WTC11 (cell line): ENCODE measurements at regions not wholly inside any gene's neighbourhood (a gene's known extent, or its start where the extent isn't known, plus 50 kb on each side); places are given as distances from the start of the nearest gene placed in this dataset.

ENCODE experiments used
- ATAC-seq: fragments of 200-7000 bp; cut with Tn5 transposase; 2 replicates; pipeline ENCODE4 v1.10.0; 2021; ENCODE audit warnings: mild to moderate bottlenecking, moderate library complexity
- CTCF ChIA-PET: fragments of 300-600 bp; sonication (Branson Sonifier 250); formaldehyde crosslinking; loops from one replicate; lab custom pipeline; 2021; ENCODE audit warnings: antibody characterized with exemption; lab: Charles Lee
- POLR2A ChIA-PET: fragments of 350-600 bp; sonication (Branson Sonifier 250); formaldehyde crosslinking; loops from one replicate; lab custom pipeline; 2021; ENCODE audit warnings: antibody characterized with exemption; lab: Charles Lee
- DNase-seq: peaks from one replicate; pipeline ENCODE4 v3.0.0; 2021; ENCODE audit warnings: low spot score
- H3K27ac Mint-ChIP-seq: 2 replicates; pipeline ENCODE4 v1.8.0; 2021; ENCODE audit warnings: mixed read lengths
- H3K27me3 Mint-ChIP-seq: 2 replicates; pipeline ENCODE4 v1.8.0; 2021; ENCODE audit warnings: low read depth, mild to moderate bottlenecking, moderate library complexity, mixed read lengths
- H3K36me3 Mint-ChIP-seq: 2 replicates; pipeline ENCODE4 v1.8.0; 2021; ENCODE audit warnings: mixed read lengths
- H3K4me1 Mint-ChIP-seq: 2 replicates; pipeline ENCODE4 v1.8.0; 2022; ENCODE audit warnings: mixed read lengths
- H3K4me3 Mint-ChIP-seq: 2 replicates; pipeline ENCODE4 v1.8.0; 2021; ENCODE audit warnings: mild to moderate bottlenecking, moderate library complexity, mixed read lengths
- H3K9me3 Mint-ChIP-seq: 2 replicates; pipeline ENCODE4 v1.8.0; 2021; ENCODE audit warnings: mixed read lengths
- AR ChIP-seq: fragments of 250-450 bp; sonication (Bioruptor Pico); IDR thresholded peaks from 2 replicates; pipeline ENCODE4 v1.9.0; 2021; ENCODE audit warnings: mild to moderate bottlenecking
- CTCF ChIP-seq: fragments of 200-600 bp; IDR thresholded peaks from 2 replicates; pipeline ENCODE4 v1.8.0; 2022; ENCODE audit warnings: antibody characterized with exemption
- ETV6 ChIP-seq: sonication (generic); formaldehyde crosslinking; IDR thresholded peaks from 2 replicates; pipeline ENCODE4 v1.8.1; 2022; ENCODE audit warnings: mild to moderate bottlenecking, missing genetic modification reagents
- FOXP1 ChIP-seq: sonication (generic); formaldehyde crosslinking; IDR thresholded peaks from 2 replicates; pipeline ENCODE4 v1.8.0; 2022; ENCODE audit warnings: missing genetic modification reagents, mild to moderate bottlenecking, moderate library complexity, borderline replicate concordance
- GRHL2 ChIP-seq: fragments of 250-450 bp; sonication (Bioruptor Pico); IDR thresholded peaks from 2 replicates; pipeline ENCODE4 v1.8.0; 2022; ENCODE audit warnings: mild to moderate bottlenecking, moderate library complexity; ENCODE audit not compliant: insufficient replicate concordance, severe bottlenecking
- GTF2I ChIP-seq: fragments of 250-450 bp; sonication (Bioruptor Pico); conservative IDR thresholded peaks from 2 replicates; pipeline ENCODE4 v1.4.0; 2021; ENCODE audit warnings: mild to moderate bottlenecking
- IRF2 ChIP-seq: sonication (generic); formaldehyde crosslinking; IDR thresholded peaks from 2 replicates; pipeline ENCODE4 v1.8.0; 2022; ENCODE audit warnings: low read depth, missing genetic modification reagents, borderline replicate concordance
- KAT7 ChIP-seq: sonication (generic); formaldehyde crosslinking; IDR thresholded peaks from 2 replicates; pipeline ENCODE4 v1.8.1; 2023; ENCODE audit warnings: missing genetic modification reagents, mild to moderate bottlenecking, borderline replicate concordance
- NR2C2 ChIP-seq: sonication (generic); formaldehyde crosslinking; IDR thresholded peaks from 2 replicates; pipeline ENCODE4 v1.8.0; 2022; ENCODE audit warnings: mild to moderate bottlenecking, missing genetic modification reagents
- OVOL2 ChIP-seq: fragments of 250-450 bp; sonication (Bioruptor Pico); IDR thresholded peaks from 2 replicates; pipeline ENCODE4 v1.9.0; 2021; ENCODE audit warnings: mild to moderate bottlenecking, borderline replicate concordance
- RORB ChIP-seq: fragments of 250-450 bp; sonication (Bioruptor Pico); IDR thresholded peaks from 2 replicates; pipeline ENCODE4 v1.9.0; 2021; ENCODE audit warnings: mild to moderate bottlenecking
- SOX15 ChIP-seq: fragments of 250-450 bp; sonication (Bioruptor Pico); IDR thresholded peaks from 2 replicates; pipeline ENCODE4 v1.9.0; 2021; ENCODE audit warnings: mild to moderate bottlenecking
- ZNF263 ChIP-seq: sonication (generic); formaldehyde crosslinking; IDR thresholded peaks from 2 replicates; pipeline ENCODE4 v1.8.1; 2022; ENCODE audit warnings: low read depth, mild to moderate bottlenecking, moderate library complexity, missing genetic modification reagents
- ZNF317 ChIP-seq: sonication (generic); formaldehyde crosslinking; IDR thresholded peaks from 2 replicates; pipeline ENCODE4 v1.8.1; 2023; ENCODE audit warnings: low read depth, mild to moderate bottlenecking, moderate library complexity, missing genetic modification reagents, borderline replicate concordance
- ZNF671 ChIP-seq: fragments of 250-450 bp; sonication (Bioruptor Pico); IDR thresholded peaks from 2 replicates; pipeline ENCODE4 v1.8.0; 2021; ENCODE audit warnings: mild to moderate bottlenecking
- TF ChIP-seq, protein P1 (sequence below): sonication (generic); formaldehyde crosslinking; IDR thresholded peaks from 2 replicates; pipeline ENCODE4 v1.8.1; 2022; ENCODE audit warnings: missing genetic modification reagents, borderline replicate concordance
- TF ChIP-seq, protein P2 (sequence below): fragments of 250-450 bp; sonication (Bioruptor Pico); IDR thresholded peaks from 2 replicates; pipeline ENCODE4 v1.8.0; 2021; ENCODE audit warnings: mild to moderate bottlenecking
- TF ChIP-seq, protein P3 (sequence below): sonication (generic); formaldehyde crosslinking; IDR thresholded peaks from 2 replicates; pipeline ENCODE4 v1.8.1; 2023; ENCODE audit warnings: mild to moderate bottlenecking, missing genetic modification reagents

- no peak for TF ChIP-seq KAT7 (CRISPR knock-in tag)
- no peak for TF ChIP-seq SOX15 (CRISPR knock-in tag)
- no peak for TF ChIP-seq OVOL2 (CRISPR knock-in tag)
- TF ChIP-seq, protein P1, sequence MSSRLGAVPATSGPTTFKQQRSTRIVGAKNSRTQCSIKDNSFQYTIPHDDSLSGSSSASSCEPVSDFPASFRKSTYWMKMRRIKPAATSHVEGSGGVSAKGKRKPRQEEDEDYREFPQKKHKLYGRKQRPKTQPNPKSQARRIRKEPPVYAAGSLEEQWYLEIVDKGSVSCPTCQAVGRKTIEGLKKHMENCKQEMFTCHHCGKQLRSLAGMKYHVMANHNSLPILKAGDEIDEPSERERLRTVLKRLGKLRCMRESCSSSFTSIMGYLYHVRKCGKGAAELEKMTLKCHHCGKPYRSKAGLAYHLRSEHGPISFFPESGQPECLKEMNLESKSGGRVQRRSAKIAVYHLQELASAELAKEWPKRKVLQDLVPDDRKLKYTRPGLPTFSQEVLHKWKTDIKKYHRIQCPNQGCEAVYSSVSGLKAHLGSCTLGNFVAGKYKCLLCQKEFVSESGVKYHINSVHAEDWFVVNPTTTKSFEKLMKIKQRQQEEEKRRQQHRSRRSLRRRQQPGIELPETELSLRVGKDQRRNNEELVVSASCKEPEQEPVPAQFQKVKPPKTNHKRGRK (CRISPR knock-in tag), result no peak
- TF ChIP-seq, protein P2, sequence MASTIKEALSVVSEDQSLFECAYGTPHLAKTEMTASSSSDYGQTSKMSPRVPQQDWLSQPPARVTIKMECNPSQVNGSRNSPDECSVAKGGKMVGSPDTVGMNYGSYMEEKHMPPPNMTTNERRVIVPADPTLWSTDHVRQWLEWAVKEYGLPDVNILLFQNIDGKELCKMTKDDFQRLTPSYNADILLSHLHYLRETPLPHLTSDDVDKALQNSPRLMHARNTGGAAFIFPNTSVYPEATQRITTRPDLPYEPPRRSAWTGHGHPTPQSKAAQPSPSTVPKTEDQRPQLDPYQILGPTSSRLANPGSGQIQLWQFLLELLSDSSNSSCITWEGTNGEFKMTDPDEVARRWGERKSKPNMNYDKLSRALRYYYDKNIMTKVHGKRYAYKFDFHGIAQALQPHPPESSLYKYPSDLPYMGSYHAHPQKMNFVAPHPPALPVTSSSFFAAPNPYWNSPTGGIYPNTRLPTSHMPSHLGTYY (CRISPR knock-in tag), result no peak
- TF ChIP-seq ETV6, result no peak
- TF ChIP-seq, all 79 proteins: peak for 0
Observed at GRCh38 chr5:68849103-68849502, 244.7 kb upstream of the SLC30A5 start (continued).

DNA sequence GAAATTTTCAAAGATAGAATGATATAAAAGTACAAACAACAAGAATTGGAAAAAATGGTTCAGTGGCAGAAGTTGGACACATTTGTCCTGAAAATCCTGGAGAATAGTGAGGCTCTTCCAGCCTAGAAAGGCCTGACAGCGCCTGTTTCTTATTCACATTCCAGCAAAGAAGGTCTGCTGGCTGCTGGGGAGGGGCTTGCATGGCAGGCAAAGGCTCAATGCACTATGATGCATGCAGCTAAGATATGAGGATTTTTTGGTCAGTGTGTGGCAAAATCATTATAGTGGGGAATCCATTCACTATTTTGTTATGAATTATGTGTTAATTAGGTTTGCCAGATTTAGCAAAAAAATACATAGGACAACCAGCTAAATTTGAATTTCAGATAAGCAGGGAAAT lies 243.9 kb upstream of the SLC30A5 start:
- ChIA-PET CTCF (no interaction called here), POLR2A (no interaction called here)
- H3K27me3 Mint-ChIP-seq, result no peaks in the 10 kb centered on the region; the same call in 1 of the 2 replicates
- H3K9me3 Mint-ChIP-seq, result peaks cover 10% of the 10 kb centered on the region
- DNase-seq (no peak), ATAC-seq (peak; percentile 46)
- no peak overlapping the region for H3K27ac Mint-ChIP-seq
- H3K4me1 Mint-ChIP-seq, result peaks cover 10% of the 10 kb centered on the region
- no peaks in the 10 kb centered on the region for H3K36me3 Mint-ChIP-seq
- TF ChIP-seq GRHL2 (CRISPR knock-in tag), result no peak
- TF ChIP-seq ZNF263 (CRISPR knock-in tag), result no peak
- TF ChIP-seq ETV6, result no peak
- TF ChIP-seq AR (CRISPR knock-in tag), result no peak
- no peak for TF ChIP-seq ZNF317 (CRISPR knock-in tag)
- no peak for TF ChIP-seq FOXP1
- TF ChIP-seq NR2C2, result no peak
- TF ChIP-seq IRF2 (CRISPR knock-in tag), result no peak
- TF ChIP-seq, protein P3, sequence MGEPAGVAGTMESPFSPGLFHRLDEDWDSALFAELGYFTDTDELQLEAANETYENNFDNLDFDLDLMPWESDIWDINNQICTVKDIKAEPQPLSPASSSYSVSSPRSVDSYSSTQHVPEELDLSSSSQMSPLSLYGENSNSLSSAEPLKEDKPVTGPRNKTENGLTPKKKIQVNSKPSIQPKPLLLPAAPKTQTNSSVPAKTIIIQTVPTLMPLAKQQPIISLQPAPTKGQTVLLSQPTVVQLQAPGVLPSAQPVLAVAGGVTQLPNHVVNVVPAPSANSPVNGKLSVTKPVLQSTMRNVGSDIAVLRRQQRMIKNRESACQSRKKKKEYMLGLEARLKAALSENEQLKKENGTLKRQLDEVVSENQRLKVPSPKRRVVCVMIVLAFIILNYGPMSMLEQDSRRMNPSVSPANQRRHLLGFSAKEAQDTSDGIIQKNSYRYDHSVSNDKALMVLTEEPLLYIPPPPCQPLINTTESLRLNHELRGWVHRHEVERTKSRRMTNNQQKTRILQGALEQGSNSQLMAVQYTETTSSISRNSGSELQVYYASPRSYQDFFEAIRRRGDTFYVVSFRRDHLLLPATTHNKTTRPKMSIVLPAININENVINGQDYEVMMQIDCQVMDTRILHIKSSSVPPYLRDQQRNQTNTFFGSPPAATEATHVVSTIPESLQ (CRISPR knock-in tag), result no peak
- H3K4me3 Mint-ChIP-seq, result no peak overlapping the region

- Mint-ChIP-seq H3K36me3 (peaks cover 39% of the 10 kb centered on the region), H3K9me3 (peaks cover 63% of the 10 kb centered on the region), H3K27ac (no peak overlapping the region), H3K4me1 (0 out of 2 replicates have a peak, but pooled peaks cover 3% of the 10 kb centered on the region), H3K27me3 (peaks cover 2% of the 10 kb centered on the region)
- CTCF ChIA-PET, result no interaction called here
- ATAC-seq, result no peak
- TF ChIP-seq ZNF671 (CRISPR knock-in tag) (no peak), CTCF (no peak), GTF2I (0 out of 2 replicates have a peak, but pooled peaks have one; percentile 63), RORB (CRISPR knock-in tag) (no peak)
- TF ChIP-seq, all 79 proteins: peak for 1
- DNase-seq, result no peak
- no peak overlapping the region for H3K4me3 Mint-ChIP-seq
- POLR2A ChIA-PET, result no interaction called here
Observed at GRCh38 chr5:68861099-68861498, 232.7 kb upstream of the SLC30A5 start.
